ENCODE measurements at regions not wholly inside any gene's neighbourhood (a gene's known extent, or its start where the extent isn't known, plus 50 kb on each side); places are given as distances from the start of the nearest gene placed in this dataset.

DNA sequence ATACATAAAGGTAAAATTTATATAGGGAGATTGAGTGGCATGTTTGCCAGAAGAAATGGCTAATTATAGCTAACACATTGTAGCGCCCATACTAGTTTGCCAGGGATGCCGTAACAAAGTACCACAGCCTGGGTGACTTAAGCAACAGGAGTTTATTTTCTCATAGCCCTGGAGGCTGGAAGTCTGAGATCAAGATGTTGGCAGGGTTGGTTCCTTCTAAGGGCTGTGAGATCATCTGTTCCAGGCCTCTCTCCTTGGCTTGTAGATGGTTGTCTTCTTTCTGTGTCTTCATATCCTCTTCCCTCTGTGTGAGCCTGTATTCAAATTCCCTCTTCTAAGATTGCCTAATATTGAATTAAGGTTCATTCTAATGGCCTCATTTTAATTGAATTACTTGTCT lies 417.5 kb upstream of the OPRM1 start:
- peak; percentile 2 for DNase-seq

DNA sequence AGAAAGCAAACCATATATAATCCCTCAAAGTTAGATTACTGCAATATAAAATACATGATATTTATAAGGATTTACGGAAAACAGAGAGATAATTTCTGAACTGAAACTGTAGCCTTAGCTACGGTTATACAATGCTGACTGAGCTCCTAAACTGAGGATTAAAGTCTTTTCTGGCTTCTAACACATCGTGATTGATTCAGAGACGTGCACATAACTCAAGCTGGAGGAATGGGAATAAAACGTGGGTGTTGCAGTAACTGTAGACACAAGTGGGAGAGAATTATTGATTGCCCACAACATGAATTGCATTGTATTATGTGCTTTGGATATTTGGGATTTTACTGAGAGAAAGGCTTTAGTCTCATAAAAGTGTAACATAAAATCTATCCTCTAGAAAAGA lies 418.0 kb upstream of the OPRM1 start:
- no peak for DNase-seq

DNA sequence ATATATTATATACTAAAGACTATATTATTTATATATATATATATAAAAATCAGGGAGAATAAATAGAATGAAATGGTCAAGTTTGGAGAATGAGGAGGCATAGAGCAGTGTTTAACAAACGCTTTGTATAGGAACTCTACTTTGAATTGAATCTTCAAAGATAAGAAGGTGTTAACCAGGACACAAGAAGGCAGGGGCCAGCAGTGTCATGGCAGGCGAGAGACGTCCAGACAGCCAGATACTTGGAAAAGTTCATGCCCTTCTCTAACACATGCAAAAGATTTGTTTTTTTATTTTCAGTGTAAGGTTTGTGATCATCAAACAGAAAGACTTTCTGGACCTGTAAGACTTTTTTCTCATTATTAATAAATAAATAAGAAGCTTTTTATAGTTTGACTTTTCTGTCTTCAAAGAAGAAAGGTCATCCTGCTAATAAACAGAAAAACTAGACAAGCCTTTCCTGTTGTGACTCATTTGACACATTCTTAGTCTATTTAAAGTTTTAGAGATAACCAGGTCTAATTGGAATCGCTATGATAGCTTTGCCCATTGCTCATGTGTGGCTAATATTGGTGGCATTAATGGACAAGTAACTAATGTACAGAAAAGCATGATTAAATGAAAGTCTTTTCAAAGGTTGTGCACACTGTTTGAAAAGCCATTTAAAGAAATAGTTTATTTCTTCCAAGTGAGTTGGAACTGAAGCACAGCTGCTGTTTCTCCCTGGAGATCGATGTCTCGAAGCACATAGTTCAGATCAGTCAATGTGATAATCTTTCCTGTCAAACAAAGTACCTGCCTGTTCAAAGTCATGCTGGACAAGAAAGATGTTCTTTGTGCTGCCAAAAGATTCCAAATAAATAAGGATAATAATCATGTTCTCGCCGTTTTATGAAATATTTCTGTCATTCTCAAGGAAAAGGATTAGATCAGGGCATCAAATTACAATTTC lies 420.4 kb upstream of the OPRM1 start:
- DNase-seq = no peak

DNA sequence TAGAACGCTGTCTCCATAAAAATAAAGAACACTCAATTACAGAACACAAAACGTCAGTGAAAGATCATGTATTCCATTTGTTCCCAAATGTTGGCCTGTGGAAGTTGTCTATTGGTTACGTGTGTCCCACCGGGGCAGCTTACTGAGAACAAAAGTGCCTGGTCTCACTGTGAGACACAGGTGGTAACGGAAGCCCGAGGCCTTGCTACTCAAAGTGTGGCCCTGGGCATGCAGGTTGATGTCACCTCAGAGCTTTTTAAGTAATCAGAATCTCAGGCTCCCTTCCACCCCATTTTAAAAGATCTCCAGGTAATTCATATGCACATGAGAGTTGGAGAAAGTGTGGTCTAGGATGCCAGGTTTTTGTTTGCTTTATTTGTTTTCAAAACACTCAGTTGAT lies 422.5 kb upstream of the OPRM1 start:
- DNase-seq = no peak

DNA sequence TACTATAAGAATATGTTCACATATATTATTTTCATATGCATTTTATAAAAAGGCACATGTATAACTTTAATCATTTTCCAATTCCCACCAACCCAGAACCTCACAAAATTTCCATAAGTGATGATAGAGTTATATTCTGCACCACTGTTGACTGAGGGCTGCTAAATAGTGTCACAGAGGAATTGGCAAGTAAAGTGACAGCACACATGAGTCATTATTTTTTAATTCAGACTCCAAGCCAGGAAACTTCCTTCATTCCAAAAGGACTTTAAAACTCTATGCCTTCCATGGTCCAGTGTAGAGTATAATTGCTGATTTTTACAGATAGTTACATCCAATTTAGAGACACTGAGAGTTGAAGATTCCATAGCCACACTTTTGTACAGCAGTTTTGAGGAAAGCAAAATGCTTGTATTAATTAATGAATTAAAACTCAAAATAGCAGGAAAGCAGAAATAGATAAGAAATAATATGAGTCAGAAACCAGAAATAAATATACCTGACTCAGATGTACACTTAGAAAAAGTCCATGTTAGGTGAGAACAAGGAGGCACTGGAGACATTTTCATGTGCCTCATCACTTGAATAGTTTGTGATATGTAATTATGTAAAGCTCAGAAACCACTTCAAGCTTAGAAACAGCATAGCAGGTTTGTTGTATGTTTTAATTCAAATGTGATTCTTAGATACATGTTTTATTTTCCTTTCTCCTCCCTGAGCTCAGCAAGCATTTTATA lies 425.2 kb upstream of the OPRM1 start:
- DNase-seq = no peak

DNA sequence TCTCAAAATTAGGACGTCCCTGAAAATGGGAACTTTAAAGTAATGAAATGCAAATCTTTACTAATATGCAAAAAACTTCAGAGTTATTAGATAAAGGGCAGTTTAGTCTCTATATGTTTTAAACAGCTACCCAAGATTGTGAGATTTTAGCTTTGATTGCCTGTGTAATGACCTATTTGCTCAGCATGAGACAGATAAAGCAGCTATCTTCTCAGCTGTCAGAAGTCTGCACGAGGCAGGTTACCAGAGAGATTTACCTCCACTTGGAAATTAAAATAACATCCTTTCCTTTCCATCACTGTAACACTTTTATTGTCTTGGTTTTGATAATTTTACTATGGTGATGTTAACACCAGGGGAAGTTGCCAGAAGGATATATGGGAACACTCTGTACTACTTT lies 436.6 kb upstream of the OPRM1 start:
- no peak for DNase-seq

DNA sequence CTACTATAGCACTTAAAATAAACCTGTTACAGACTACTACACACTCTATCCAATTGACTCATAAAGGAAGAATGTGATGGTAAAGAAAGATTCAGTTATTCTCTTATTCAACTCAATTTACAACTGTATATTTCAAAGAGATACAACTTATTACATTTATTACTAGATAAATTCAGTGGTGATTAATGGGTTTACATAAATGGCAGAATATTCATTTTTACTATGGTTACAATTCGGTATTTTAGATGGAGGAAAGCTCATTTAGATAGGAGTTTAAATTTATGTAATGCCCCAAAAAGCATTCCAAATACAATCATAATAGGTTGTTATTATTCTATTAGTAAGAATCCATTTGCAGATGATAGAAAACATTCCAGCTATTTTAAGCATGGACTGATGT lies 439.1 kb upstream of the OPRM1 start:
- DNase-seq = no peak

DNA sequence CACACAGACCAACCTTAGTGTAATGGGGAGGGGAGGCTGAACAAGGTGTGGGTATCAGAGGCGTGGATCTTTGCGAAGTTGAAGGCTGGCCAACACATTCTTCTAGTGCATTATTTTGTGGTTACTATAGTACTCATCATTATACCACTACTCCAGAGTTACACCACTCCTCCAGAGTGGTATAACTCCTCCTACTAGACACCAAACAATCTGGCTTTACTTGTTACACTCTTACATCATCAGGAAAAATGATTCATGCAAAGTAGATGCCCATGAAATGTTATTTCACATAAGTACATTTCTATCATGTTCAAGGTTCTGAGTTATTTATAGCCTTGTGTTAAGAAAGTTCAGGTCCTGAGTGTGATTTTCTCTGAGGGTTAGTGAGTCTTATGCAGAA lies 443.1 kb upstream of the OPRM1 start:
- peak; percentile 73 for DNase-seq

DNA sequence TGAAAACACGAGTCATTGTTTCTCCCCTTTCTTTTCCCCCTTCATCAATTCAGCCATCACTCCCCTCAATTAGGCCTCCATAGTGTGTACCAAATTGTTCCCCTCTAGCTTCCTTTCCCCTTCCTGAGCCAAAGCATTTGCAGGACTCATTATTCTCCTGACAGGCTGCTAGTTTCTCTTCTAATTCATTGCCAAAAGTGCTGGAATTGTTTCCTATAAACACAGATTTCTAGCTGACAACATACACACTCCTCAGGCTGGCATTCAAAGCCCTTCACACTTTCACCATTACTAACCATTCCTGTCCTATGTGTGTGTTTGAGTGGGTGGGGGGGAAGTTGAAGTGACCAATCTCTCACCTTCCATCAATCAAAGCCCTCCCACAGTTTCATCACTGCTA lies 444.2 kb upstream of the OPRM1 start:
- no peak for DNase-seq

DNA sequence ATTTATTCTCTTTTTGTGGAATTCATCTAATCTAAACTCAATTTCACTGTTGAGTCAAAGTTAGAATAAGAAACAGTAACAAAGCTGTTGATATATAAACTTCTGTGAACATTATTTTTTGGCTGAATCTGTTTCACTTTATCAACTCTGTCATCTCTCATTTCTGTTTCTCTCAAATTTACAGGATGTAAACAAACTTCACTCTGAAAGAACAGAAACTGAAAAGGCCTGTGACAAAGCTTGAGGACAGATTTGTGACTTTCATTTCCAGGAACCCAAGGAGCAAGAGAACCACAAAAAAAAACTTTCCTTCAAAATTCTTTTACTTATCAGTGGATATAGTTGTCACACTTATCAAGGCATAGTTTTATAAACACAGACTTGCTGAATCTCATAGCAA lies 447.9 kb upstream of the OPRM1 start:
- DNase-seq = no peak

DNA sequence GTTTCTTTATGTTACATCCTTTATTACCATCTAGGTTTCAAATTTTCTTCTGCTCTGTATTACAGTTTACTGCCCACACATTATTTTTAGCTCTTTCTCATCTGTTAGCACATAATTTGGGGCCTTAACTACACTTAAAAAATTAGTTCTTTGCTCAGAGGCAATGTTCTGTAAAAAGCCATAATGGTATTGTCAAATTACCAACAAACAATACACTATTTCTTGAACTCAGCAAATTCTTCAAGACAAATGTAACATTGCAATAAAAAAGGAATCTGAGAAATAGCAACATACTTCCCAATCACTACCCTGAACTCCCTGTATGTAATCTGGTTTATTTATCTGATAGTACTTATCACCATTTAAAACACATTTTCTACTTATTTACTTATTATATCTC lies 448.6 kb upstream of the OPRM1 start:
- DNase-seq = no peak

DNA sequence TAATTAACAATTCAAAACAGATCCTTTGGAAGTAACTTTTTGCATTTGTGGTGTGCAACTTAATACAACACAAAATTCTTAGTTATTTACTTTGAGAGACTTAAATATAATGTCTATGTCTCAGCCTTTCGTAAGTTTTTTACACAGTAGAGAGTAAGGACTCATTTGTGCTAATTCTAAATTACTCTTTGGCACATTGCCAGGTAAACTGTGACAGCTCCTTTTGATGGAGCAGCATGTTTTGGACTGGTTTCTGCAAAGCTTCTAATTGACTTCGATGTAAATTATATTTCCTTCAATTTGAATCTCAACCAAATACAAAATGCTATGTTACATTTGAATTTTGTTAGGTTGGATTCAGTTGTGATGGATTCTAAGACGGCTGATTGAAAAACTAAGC lies 450.7 kb upstream of the OPRM1 start:
- DNase-seq = no peak

DNA sequence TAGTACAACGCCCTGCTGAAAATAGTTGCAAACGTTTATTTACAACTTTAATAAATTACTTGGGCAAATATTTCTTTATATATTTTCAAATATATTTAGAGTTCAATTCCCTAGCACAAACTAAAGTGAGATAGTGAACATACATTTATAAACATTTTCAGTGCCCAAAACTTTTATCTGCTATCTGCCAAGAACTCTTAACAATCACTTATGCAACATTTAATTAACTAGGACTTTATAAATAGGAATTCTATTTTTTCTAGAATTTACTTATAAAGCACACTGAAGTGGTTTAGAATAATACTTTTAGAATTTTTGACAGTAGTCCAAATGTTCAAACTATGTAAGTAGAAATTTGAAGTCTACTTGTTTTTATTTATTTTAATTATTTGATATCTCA lies 452.6 kb upstream of the RGS17 start:
- DNase-seq = no peak

DNA sequence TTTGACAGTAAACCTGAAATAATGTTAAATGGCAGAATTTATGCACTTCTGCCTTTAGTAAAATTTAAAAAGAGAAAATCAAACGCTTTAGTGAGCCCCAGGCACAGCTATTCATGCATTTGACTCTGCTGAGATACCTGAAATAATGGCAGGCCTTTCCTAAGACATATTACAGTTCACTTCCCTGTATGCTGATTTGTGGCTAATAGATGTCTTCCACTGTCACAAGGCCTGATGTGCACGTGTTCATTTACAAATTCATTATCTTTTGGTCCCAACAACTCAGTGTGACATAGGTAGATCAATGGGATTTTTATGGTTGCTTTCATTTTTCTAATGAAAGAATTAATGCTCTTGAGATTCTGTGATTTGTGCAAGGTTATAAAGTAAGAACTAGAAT lies 449.7 kb upstream of the RGS17 start:
- no peak for DNase-seq

DNA sequence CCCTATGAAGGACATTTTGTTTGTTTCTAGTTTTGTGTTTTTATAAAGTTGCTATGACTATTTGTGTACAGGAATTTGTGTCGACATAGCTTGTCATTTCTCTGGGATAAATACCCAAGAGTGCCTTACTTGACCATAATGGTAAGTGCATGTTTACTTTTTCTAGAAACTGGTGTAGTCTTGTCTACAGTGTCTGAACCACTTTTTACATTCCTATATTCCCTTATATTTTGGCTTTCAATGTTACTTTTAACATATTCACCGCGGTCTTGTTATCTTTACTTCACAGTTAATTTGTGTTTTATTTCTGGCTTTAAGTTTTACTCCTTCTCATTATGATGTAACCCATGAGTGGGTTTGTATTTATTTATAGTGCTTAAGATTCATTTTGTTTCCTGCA lies 444.4 kb upstream of the RGS17 start:
- no peak for DNase-seq

DNA sequence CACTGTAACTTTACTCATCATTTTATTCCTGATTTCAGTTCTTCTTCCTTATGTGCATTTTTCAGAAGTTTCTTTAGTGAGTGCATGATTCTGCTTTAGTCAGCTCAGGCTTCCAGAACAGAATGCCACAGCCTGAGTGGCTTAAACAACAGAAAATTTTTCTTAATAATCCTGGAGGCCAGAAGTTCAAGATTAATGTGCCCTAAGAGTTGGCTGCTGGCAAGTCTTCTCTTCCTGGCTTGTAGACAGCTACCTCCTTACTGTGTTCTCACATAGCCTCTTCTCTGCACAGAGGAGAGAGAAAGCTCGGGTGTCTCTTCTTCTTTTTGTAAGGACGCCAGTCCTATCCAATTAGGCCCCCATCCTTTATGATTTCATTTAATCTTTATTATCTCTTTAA lies 443.1 kb upstream of the RGS17 start:
- no peak for DNase-seq

DNA sequence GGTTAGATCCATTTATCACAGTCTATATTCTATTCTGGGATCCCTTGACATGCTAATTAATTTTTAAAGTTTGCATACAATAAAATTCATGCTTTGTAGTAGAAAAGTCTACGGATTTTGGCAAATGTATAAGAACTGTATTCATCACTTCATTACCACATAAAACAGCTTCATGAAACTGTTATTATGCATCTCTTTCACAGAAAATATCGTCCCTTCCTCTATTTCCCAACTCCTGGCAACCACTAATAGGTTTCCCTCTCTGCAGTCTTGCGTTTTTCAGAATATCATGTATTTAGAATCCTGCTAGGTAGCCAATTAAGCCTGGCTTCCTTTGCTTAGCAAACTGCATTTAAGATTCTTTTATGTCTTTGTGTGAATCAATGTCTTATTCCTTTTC lies 441.3 kb upstream of the RGS17 start:
- no peak for DNase-seq

DNA sequence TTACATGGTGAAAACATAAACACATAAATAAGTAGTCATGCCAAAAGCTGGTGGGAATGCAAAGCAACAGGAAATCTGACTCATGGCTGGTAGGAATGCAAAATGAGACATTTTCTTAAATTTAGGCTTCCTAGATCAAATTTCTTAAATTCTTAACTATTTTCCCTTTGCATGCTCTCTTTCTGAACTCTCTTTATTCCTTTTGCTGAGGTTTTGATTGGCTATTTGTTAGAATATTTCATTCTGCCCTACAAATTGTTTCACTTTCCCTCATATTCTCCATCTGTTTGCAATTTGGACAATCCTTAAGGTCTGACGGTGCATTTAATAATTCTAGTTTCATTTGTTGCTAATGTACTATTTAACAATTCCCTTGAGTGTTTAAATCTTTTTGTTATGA lies 437.5 kb upstream of the RGS17 start:
- no peak for DNase-seq

DNA sequence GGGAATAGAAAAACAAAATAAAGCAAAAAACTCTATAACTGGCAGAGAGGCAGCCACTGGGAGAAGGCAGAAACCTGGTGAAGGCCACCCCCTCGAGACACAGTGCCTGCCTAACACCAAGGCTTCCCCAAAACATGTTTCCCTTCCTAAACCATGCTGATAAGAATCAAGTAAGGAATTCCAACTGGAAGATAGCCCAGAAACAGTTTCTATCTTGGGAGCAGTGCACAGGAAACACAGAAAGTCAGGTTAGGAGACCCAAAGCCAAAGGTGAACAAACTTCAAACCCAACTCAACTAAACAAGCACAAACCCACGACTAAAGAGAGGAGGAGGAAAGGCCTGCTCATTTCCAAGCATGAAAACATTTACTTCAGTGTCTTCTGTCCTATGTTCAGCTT lies 433.7 kb upstream of the RGS17 start:
- no peak for DNase-seq

DNA sequence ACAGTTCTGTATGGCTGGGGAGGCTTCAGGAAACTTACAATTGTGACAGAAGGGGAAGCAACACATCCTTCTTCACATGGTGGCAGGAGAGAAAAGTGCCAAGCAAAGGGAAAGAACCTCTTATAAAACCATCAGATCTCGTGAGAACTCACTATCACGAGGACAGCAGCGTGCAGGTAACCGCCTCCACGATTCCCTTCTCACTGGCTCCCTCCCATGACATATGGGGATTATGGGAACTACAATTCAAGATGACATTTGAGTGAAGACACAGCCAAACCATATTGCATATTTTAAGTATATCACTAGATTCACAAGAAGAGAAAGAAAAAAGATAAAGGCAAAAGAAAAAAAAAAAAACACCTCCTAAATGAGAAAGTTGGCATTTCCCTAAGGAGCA lies 431.9 kb upstream of the RGS17 start:
- no peak for DNase-seq

DNA sequence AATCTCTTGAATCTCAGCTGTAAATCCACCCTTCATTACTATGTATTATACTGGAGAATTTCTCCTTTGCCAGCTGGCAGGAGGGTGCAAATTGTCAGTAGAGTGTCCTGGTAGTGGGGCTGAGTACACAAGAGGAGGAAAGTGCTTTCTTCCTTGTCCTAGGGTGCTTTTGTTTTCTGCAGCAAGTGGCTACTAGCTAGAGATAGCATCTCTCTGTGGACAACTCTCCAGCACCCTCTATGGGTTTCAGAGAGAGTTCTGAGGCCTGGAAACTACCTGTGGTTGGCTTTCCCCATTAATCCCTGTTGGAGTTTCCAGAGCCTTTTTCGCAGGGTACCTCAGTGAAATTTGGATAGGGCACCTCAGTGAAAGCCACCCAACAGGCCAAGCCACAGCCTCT lies 422.5 kb upstream of the RGS17 start:
- DNase-seq = no peak

DNA sequence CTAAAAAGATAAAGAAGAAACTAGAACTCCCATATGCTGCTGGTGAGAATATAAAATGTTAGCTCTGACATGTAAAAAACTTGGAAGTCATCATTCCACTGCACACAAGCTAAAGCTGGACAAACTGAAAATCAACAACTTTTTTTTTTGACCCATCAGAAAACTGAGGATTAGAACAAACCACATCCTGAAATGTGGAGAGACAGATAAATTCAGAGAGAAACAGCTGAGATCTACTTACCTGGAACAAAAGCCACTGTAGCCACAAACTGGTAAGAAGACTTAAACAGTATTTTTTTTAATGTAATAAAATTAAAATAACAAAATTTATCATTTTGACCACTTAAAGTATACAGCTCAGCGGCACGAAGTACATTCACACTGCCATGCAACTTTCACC lies 408.5 kb upstream of the RGS17 start:
- no peak for DNase-seq

DNA sequence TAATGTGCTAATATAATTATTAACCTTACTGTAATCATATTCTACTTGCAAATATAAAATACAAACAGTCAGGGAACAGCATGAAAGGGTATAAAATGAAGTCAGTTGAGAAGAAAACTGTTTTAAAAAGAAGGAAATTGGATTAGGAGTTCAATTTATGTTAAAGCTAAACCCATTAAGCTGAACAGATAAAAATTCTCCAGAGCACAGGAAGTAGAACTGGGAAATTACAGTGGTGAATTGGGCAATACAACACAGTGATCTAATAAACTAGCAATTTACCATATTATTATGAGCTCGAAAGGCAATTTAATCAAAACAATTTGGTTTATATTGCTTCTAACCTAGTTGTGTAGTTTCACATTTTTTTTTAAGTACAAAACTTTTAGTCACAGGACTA lies 407.4 kb upstream of the RGS17 start:
- peak; percentile 23 for DNase-seq

DNA sequence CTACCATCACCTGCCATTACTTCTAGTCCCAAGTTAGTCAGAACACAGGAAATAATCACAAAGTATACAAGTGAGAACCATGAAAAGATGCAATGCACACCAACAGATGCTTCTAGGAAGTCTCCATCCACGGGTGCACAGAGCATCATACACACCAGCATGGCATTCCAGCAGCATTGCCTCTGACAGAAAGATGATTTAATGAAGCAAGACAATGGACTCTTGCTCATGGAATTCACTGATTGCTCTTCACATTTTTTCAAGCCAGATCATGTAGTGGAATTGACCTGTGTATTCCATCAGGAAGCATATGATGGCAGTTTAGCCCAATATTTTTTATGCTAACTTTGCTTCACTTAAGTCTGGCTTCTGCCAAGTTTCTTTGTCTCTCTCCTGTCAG lies 406.3 kb upstream of the RGS17 start:
- DNase-seq = peak; percentile 77

DNA sequence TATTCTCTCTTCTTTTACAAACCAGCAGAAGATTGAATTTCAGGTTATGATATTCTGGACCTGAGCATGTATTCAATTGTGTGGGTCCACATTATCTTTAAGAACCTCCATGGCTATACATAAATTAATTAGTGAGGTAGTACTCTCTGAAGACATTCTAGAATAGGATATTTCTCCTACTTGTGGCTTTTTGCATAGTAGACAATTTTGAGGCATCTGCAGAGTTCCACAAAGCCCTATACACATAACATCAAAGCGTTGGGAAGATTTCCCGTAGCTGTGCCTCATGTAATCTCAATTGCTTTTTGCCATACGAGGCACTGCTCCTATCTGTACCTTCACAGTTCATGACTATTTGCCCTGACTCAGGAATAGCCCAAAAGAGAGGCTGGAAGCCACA lies 395.4 kb upstream of the RGS17 start:
- no peak for DNase-seq

Measured in NCI-H226 (cell line).